HUES64 (cell line): ENCODE measurements at regions not wholly inside any gene's neighbourhood (a gene's known extent, or its start where the extent isn't known, plus 50 kb on each side); places are given as distances from the start of the nearest gene placed in this dataset.
"Not testable (repeated sequence)": the region's sequence is repeated elsewhere in the genome, so short reads cannot be mapped to it uniquely, and the experiment has no call there.

Experiments
- H3K27ac ChIP-seq: 2 replicates; pipeline ENCODE4 v1.7.0; 2013; ENCODE audit warnings: low read depth, low read length, inconsistent platforms
- H3K27me3 ChIP-seq: 2 replicates; pipeline ENCODE4 v1.6.1; 2013; ENCODE audit warnings: mild to moderate bottlenecking, low read length; ENCODE audit not compliant: insufficient read depth
- H3K36me3 ChIP-seq: 2 replicates; pipeline ENCODE4 v1.6.1; 2013; ENCODE audit warnings: mild to moderate bottlenecking, low read length; ENCODE audit not compliant: insufficient read depth
- H3K4me1 ChIP-seq: 2 replicates; pipeline ENCODE4 v1.6.1; 2013; ENCODE audit warnings: mild to moderate bottlenecking, low read length, moderate library complexity; ENCODE audit not compliant: insufficient read depth
- H3K4me3 ChIP-seq: 2 replicates; pipeline ENCODE4 v1.5.1; 2013; ENCODE audit warnings: mild to moderate bottlenecking, low read length, moderate library complexity
- H3K9ac ChIP-seq: 2 replicates; pipeline ENCODE4 v1.6.1; 2013; ENCODE audit warnings: mild to moderate bottlenecking, low read depth, low read length
- H3K9me3 ChIP-seq: 2 replicates; pipeline ENCODE4 v1.6.1; 2013; ENCODE audit warnings: low read depth, low read length; ENCODE audit not compliant: insufficient read depth
- WGBS: fragments of 150-250, 120-280 bp; methylation state at CpG from one replicate; pipeline ENCODE4 v1.1.7; 2013; ENCODE audit warnings: missing lambda C conversion rate; 5-methylcytosine and 5-hydroxymethylcytosine counted together

DNA sequence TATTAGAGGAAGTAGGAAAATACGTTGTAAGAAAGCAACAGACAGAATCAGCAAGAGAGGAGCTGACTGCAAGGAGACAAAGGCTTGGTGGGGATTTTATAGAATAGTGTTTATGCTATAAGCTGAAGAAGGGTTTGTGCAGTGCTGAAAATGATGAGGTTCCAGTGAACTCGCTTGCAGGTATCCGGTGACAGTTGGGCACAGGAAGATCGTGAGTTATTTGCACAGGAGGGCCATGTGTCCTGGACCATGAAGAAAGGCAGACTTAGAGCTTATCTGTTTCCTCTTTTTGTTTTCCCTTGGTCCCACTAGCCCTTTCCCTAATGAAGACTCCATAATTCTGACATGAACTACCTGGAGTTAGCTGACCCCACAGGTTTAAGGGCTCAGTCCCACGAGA, 61.4 kb downstream of the NXNL2 start:
- H3K4me3 ChIP-seq = no peak overlapping the region
- no peak overlapping the region for H3K27ac ChIP-seq
- no peaks in the 10 kb centered on the region for H3K27me3 ChIP-seq
- H3K9ac ChIP-seq = no peak overlapping the region
- WGBS = 94% methylated on average over 5 of the region's 5 CpGs
- no peaks in the 10 kb centered on the region for H3K9me3 ChIP-seq
- no peaks in the 10 kb centered on the region for H3K4me1 ChIP-seq
- no peaks in the 10 kb centered on the region for H3K36me3 ChIP-seq

DNA sequence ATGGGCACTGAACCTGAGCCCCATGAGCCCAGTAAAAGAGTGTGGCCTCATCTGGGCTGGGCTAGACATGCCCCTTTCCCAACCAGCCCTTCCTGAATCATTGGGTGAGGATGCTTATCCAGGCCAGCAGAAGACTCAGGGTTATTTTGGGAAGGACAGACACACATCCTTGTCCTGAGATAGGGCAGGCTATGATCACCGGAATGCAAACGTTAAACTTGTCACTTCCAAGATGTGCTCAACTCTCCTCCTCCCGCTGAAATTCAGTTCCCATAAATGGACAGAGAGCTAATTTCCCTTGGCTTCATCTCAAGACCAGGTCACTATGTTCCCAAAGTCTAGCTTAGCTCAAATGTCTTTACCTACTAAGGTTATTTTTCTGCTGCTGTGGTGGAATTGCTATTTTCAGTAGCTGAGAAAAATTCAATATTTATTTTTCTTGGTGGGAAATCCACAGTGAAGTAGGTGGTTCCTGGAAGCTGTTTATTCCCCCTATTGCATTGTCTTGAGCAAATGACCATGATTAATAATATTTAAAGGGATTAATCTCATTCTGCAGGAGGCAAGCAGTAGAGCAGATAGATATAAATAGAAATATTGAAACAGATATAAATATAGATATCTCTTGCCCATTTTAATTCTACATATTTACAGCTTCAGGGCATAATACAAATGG, 70.0 kb downstream of the NXNL2 start:
- Histone ChIP-seq H3K36me3 (no peaks in the 10 kb centered on the region), H3K4me3 (no peak overlapping the region), H3K27me3 (no peaks in the 10 kb centered on the region), H3K4me1 (no peaks in the 10 kb centered on the region), H3K9ac (no peak overlapping the region), H3K27ac (no peak overlapping the region), H3K9me3 (no peaks in the 10 kb centered on the region)
- WGBS = 92% methylated on average over 3 of the region's 3 CpGs

DNA sequence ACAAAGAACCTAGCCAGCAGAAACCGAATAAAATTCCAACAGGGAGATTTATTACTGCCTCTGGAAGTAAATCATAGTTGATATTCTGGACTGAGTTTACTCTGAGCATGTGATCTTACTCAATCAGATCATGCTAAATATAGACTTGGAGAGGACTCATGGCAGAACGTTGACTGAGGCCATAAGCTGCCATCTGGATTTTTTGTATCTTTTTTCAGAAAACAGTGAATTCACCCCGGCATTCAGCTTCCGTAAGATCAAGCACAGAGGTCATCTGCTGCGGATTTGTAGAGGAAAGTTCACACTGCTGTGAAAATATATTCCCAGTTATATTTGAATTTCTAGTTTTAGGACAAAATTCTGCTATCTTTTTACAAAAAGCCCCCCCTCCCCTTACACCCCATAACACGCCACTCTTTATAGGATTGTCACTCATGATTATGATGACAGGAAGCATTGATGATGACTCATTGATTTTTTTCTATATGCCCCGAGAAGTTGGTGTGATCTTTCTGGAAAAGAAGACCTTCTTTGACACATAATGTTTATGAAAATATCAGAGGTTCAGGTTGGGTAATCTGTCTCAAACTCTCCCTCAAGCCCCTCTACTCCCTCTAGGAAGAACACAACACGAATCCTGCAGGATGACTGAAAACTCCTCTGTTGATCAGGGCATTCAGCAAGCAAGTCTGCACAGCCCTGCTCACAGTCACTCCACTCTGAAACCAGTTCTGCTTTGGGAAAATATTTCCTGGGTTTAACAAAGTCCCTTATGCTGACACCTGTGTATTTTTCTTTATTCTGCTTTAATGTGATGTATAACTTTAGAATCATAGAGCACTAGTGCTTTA, 70.8 kb downstream of the NXNL2 start:
- no peaks in the 10 kb centered on the region for H3K9me3 ChIP-seq
- no peak overlapping the region for H3K9ac ChIP-seq
- H3K27ac ChIP-seq = no peak overlapping the region
- no peaks in the 10 kb centered on the region for H3K36me3 ChIP-seq
- no peaks in the 10 kb centered on the region for H3K4me1 ChIP-seq
- no peak overlapping the region for H3K4me3 ChIP-seq
- H3K27me3 ChIP-seq = no peaks in the 10 kb centered on the region
- 84% methylated on average over 8 of the region's 8 CpGs for WGBS

DNA sequence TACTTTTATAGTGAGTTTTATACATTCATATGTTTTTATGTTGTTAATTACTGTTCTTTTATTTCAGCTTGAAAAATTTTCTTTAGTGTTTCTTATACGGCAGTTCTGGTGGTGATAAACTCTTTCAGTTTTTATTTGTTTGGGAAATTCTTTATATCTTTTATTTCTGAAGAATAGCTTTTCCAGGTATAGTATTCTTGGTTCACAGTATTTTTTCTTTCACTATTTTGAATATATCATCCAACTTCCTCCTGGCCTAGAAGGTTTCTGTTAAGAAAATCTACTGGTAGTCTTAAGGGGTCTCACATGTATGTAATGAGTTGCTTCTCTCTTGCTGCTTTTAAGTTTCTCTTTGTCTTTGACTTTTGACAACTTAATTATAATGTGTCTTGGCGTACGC, 79.4 kb downstream of the NXNL2 start:
- peaks cover 13% of the 10 kb centered on the region; the same call in 1 of the 2 replicates for H3K9me3 ChIP-seq
- H3K4me1 ChIP-seq = no peaks in the 10 kb centered on the region
- no peak overlapping the region for H3K4me3 ChIP-seq
- no peaks in the 10 kb centered on the region for H3K36me3 ChIP-seq
- H3K9ac ChIP-seq = no peak overlapping the region
- no peak overlapping the region for H3K27ac ChIP-seq
- H3K27me3 ChIP-seq = no peaks in the 10 kb centered on the region
- 76% methylated on average over 3 of the region's 3 CpGs for WGBS

DNA sequence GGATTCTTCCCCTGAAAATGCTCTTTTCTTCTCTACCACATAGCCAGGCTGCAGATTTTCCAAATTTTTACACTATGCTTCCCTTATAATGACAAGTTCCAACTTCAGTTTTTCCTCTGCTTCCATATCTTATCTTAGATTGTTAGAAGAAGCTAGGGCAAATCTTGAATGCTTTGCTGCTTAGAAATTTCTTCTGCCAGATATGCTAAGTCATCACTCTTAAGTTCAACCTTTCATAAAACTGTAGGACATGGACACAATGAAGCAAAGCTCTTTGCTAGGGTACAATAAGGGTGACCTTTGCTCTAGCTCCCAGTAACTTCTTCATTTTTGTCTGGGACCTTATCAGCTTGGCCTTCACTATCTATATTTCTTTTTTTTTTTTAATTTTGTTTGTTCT, 88.7 kb downstream of the NXNL2 start:
- H3K9ac ChIP-seq = no peak overlapping the region
- no peak overlapping the region for H3K4me3 ChIP-seq
- no peaks in the 10 kb centered on the region for H3K4me1 ChIP-seq
- H3K27me3 ChIP-seq = no peaks in the 10 kb centered on the region
- peaks cover 24% of the 10 kb centered on the region for H3K9me3 ChIP-seq
- no peaks in the 10 kb centered on the region for H3K36me3 ChIP-seq
- no peak overlapping the region for H3K27ac ChIP-seq

DNA sequence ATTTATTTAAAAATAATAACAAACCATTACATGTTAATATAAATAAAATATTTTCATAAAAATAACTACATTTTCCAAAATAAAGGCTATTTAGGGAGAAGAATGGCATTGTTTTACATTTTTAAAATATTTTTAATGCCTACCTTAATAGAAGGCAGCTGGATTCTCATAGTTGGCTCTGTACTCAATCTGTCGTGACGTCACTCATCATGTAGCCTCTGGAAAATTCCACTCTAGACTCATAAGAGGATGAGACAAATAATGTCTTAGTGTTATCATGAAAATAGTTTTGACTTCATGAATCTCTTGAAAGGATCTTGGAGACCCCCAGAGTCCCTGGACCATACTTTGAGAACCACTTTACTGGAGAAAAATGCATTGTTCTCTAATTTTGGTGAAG, 93.1 kb downstream of the NXNL2 start:
- Histone ChIP-seq H3K9me3 (peaks cover 26% of the 10 kb centered on the region), H3K36me3 (no peaks in the 10 kb centered on the region), H3K27ac (no peak overlapping the region), H3K27me3 (no peaks in the 10 kb centered on the region), H3K9ac (no peak overlapping the region), H3K4me3 (no peak overlapping the region), H3K4me1 (no peaks in the 10 kb centered on the region)
- 100% methylated on average over 2 of the region's 2 CpGs for WGBS

DNA sequence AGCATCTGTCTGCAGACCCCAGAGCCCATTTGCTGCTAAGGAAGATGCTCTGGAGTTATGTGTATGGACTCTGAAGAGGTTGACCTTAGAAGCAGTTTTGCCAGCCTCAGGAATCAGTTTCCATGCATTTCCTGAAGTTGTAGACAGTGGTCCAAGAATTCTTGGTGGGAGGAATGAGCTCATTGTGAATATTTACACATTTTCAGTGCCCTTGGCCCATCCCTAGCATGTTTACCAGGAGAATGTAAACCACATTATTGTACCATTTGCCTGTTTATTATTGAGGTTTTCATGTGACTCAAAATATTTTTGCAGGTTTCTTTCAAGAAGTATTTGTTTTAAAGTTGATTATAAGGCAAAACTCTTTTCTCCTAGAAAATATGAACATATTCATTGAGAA, 93.8 kb downstream of the NXNL2 start:
- Histone ChIP-seq H3K36me3 (no peaks in the 10 kb centered on the region), H3K27me3 (no peaks in the 10 kb centered on the region), H3K4me1 (no peaks in the 10 kb centered on the region), H3K9ac (no peak overlapping the region), H3K4me3 (no peak overlapping the region), H3K9me3 (peaks cover 26% of the 10 kb centered on the region), H3K27ac (no peak overlapping the region)

DNA sequence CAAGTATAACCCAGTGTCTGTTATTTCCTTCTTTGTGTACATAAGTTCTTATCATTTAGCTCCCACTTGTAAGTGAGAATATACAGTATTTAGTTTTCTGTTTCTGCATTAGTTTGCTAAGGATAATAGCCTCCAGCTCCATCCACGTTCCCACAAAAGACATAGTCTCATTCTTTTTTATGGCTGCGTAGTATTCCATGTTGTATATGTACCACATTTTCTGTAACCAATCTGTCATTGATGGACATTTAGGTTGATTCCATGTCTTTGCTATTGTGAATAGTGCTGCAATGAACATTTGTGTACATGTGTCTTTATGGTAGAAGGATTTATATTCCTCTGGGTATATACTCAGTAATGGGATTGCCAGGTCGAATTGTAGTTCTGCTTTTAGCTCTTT, 95.6 kb downstream of the NXNL2 start:
- H3K36me3 ChIP-seq, H3K4me3 ChIP-seq, H3K27me3 ChIP-seq, H3K9ac ChIP-seq, H3K27ac ChIP-seq, H3K4me1 ChIP-seq: not testable (repeated sequence)
- WGBS = 87% methylated on average over 1 of the region's 3 CpGs
- peaks cover 15% of the 10 kb centered on the region for H3K9me3 ChIP-seq

DNA sequence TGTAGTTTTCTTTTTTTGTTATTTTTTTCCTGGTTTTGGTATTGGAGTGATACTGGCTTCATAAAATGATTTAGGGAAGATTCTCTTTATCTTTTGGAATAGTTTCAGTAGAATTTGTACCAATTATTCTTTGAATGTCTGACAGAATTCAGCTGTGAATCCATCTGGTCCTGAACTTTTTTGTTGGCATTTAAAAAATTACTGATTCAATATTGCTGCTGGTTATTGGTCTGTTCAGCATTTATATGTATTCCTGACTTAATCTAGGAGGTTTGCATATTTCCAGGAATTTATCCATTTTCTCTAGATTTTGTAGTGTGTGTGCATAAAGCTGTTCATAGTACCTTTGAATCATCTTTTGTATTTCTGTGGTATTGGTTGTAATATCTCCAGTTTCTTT, 100.2 kb downstream of the NXNL2 start:
- Histone ChIP-seq H3K36me3 (no peaks in the 10 kb centered on the region), H3K27me3 (no peaks in the 10 kb centered on the region), H3K27ac (no peak overlapping the region), H3K9me3 (peaks cover 12% of the 10 kb centered on the region; the same call in 1 of the 2 replicates), H3K4me1 (no peaks in the 10 kb centered on the region), H3K9ac (no peak overlapping the region), H3K4me3 (no peak overlapping the region)

DNA sequence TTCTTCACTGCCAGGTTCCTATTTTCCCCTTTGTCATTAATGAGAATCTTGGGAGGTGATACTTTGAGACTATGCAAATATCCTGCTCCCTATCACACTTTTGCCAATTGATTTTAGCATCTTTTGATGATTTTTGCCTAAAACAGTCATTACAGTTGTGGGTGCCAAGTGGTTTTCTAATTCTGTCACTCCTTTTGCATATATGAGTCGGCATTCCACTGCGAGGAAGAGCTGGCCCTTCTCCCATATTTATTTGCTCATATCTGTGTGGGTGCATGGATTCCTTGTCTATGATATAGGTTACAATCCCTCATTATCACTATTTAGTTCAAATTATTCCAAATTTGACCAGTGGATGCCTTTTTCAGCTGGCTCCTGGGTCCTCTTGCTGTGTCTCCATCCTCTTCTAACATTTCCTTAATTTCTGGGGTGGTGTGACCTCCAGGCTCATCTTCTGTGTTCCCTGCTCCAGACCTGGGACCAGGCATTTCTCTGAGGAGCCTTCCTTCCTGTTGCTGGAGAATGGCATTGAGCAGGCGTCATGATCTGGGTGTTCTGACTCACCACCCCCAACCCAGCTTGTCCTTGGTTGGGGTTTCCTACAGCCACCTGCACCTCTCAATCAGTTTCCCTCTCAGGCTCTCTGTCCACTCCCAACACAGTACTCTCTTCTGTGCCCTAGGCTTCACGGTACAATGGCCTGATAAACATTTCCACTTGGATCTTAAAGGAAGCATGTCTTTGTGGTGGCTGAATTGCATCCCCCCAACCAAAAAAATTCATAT, 106.7 kb downstream of the NXNL2 start:
- Histone ChIP-seq H3K4me1 (no peaks in the 10 kb centered on the region), H3K4me3 (no peak overlapping the region), H3K9ac (no peak overlapping the region), H3K36me3 (no peaks in the 10 kb centered on the region), H3K9me3 (no peaks in the 10 kb centered on the region), H3K27me3 (no peaks in the 10 kb centered on the region), H3K27ac (no peak overlapping the region)
- WGBS = 79% methylated on average over 3 of the region's 4 CpGs

DNA sequence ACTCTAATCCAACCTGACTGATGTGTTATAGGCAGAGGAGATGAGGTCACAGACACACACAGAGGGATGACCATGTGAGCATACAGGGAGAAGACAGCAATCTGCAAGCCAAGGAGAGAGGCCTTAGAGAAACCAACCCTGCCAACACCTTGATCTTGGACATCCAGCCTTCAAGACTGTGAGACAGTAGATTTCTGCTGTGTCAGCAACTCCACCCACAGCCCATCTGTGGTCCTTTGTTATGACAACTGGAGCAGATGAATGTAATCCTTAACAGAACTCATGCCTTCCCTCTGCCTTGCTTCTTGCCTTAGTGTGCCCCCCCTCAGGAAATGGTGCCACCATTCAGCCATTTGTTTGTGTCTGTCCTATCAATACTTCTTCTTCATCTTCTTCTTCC, 107.4 kb downstream of the NXNL2 start:
- Histone ChIP-seq H3K27me3 (no peaks in the 10 kb centered on the region), H3K4me1 (no peaks in the 10 kb centered on the region), H3K27ac (no peak overlapping the region)

More for the DNA sequence above, 107.4 kb downstream of the NXNL2 start:
- no peaks in the 10 kb centered on the region for H3K36me3 ChIP-seq
- H3K9ac ChIP-seq = no peak overlapping the region
- no peaks in the 10 kb centered on the region for H3K9me3 ChIP-seq
- H3K4me3 ChIP-seq = no peak overlapping the region
